Stomach (tissue), 4 donors: ENCODE measurements at regions not wholly inside any gene's neighbourhood (a gene's known extent, or its start where the extent isn't known, plus 50 kb on each side); places are given as distances from the start of the nearest gene placed in this dataset.

Experiments
- CTCF ChIP-seq, 7 experiments: fragments of 450-650 bp in 4 of 7; fragments of 200-600 bp in 3 of 7; sonication (generic) in 3 of 7; IDR thresholded peaks; one replicate each; pipeline ENCODE4 v1.5.1; 2016 to 2019; ENCODE audit warnings: antibody characterized with exemption in 7 of 7, control low read depth in 2 of 7, mild to moderate bottlenecking in 1 of 7
- POLR2A ChIP-seq, 4 donors: fragments of 450-650 bp; IDR thresholded peaks; one replicate each; pipeline ENCODE4 v1.6.1; 2016; ENCODE audit warnings: antibody characterized with exemption in 4 of 4, control low read depth in 2 of 4, mild to moderate bottlenecking in 1 of 4, moderate library complexity in 1 of 4

GRCh38 chr20:11549172-11550103 lies 368.3 kb upstream of the BTBD3 start:
- TF ChIP-seq CTCF (IDR thresholded peaks at IDR 0.05) (no peak), POLR2A (IDR thresholded peaks at IDR 0.05) (no peak)
